H1 (cell line): ENCODE measurements at regions not wholly inside any gene's neighbourhood (a gene's known extent, or its start where the extent isn't known, plus 50 kb on each side); places are given as distances from the start of the nearest gene placed in this dataset.

Experiments
- CTCF ChIA-PET: fragments of 300-600 bp; sonication (Branson Sonifier 250); formaldehyde crosslinking; loops from one replicate; lab custom pipeline; 2021; ENCODE audit not compliant: partially characterized antibody; lab: Charles Lee
- POLR2A ChIA-PET: fragments of 300-600 bp; sonication (Branson Sonifier 250); formaldehyde crosslinking; loops from one replicate; lab custom pipeline; 2021; ENCODE audit warnings: inconsistent platforms; ENCODE audit not compliant: partially characterized antibody; lab: Charles Lee
- DNase-seq, 2 experiments: peaks; one replicate each; pipeline versions ENCODE4 v3.0.0 to v3.0.0-alpha.2; 2010 to 2022; ENCODE audit warnings: low spot score in 2 of 2, low read depth in 1 of 2, mixed read lengths in 1 of 2
- FAIRE-seq: peaks from 2 replicates; lab custom pipeline; 2011; peaks lifted over from hg19 to GRCh38; lab: Jason Lieb, UNC
- H2AFZ ChIP-seq: 2 replicates; pipeline ENCODE4 v1.8.1; 2012; ENCODE audit warnings: low read length, inconsistent platforms
- H2AK5ac ChIP-seq: 2 replicates; pipeline ENCODE4 v1.6.1; 2013; ENCODE audit warnings: low read depth, low read length
- H2BK120ac ChIP-seq: replicated peaks from 2 replicates; pipeline ENCODE3; 2013; ENCODE audit warnings: low read depth, low read length, inconsistent platforms
- H2BK12ac ChIP-seq: 2 replicates; pipeline ENCODE4 v1.6.1; 2013; ENCODE audit warnings: low read depth, low read length
- H2BK15ac ChIP-seq: 2 replicates; pipeline ENCODE4 v1.6.1; 2013; ENCODE audit warnings: low read length
- H2BK20ac ChIP-seq: 2 replicates; pipeline ENCODE4 v1.6.1; 2013; ENCODE audit warnings: low read length
- H2BK5ac ChIP-seq: 2 replicates; pipeline ENCODE4 v1.6.1; 2013; ENCODE audit warnings: low read depth, low read length
- H3K14ac ChIP-seq: 2 replicates; pipeline ENCODE4 v1.6.1; 2013; ENCODE audit warnings: inconsistent platforms; ENCODE audit not compliant: insufficient read length
- H3K18ac ChIP-seq: 2 replicates; pipeline ENCODE4 v1.6.1; 2013; ENCODE audit warnings: low read length; ENCODE audit errors: extremely low read depth
- H3K23ac ChIP-seq: 2 replicates; pipeline ENCODE4 v1.6.1; 2013; ENCODE audit warnings: inconsistent platforms; ENCODE audit not compliant: insufficient read length
- H3K23me2 ChIP-seq: 2 replicates; pipeline ENCODE4 v1.6.1; 2013; ENCODE audit warnings: low read depth, low read length
- H3K27ac ChIP-seq: 2 replicates; pipeline ENCODE4 v1.6.1; 2011; ENCODE audit warnings: low read depth, low read length, inconsistent platforms
- H3K27me3 ChIP-seq, 4 experiments: replicated peaks in 1 of 4; 1 replicate in 1 of 4; 2 replicates in 3 of 4; pipeline versions ENCODE4 v1.6.1 to v1.8.1; 2011 to 2013; ENCODE audit warnings: low read length in 3 of 4, mild to moderate bottlenecking in 3 of 4, inconsistent platforms in 2 of 4, mixed read lengths in 2 of 4, moderate library complexity in 1 of 4; ENCODE audit not compliant: control insufficient read depth in 3 of 4, insufficient read depth in 3 of 4; ENCODE audit errors: extremely low read depth in 1 of 4
- H3K36me3 ChIP-seq, 4 experiments: 2 replicates each; pipeline versions ENCODE4 v1.6.1 to v1.8.1; 2011 to 2013; ENCODE audit warnings: mild to moderate bottlenecking in 4 of 4, low read length in 3 of 4, moderate library complexity in 2 of 4, control low read depth in 1 of 4, inconsistent platforms in 1 of 4; ENCODE audit not compliant: insufficient read depth in 4 of 4, control insufficient read depth in 2 of 4
- H3K4ac ChIP-seq: replicated peaks from 2 replicates; pipeline ENCODE3; 2013; ENCODE audit warnings: low read length, low read depth, mixed read lengths, inconsistent platforms; ENCODE audit not compliant: insufficient read length
- H3K4me1 ChIP-seq, 4 experiments: replicated peaks in 1 of 4; 1 replicate in 1 of 4; 2 replicates in 3 of 4; pipeline versions ENCODE4 v1.6.1 to v1.8.1; 2011 to 2013; ENCODE audit warnings: low read length in 3 of 4, inconsistent platforms in 2 of 4, mixed read lengths in 1 of 4; ENCODE audit not compliant: insufficient read depth in 4 of 4, control insufficient read depth in 3 of 4
- H3K4me2 ChIP-seq, 2 experiments: 2 replicates each; pipeline versions ENCODE4 v1.6.1 to v1.8.1; 2011 to 2013; ENCODE audit warnings: low read depth in 2 of 2, low read length in 2 of 2, control low read depth in 1 of 2, inconsistent platforms in 1 of 2, mild to moderate bottlenecking in 1 of 2; ENCODE audit not compliant: insufficient read depth in 1 of 2
- H3K4me3 ChIP-seq, 4 experiments: fragments of 200-600, 300-600 bp in 1 of 4; sonication (generic), shearing (Covaris generic), sonication (Bioruptor Twin) in 1 of 4; 2 replicates each; pipeline versions ENCODE4 v1.5.1 to v1.8.1; 2011 to 2016; ENCODE audit warnings: low read length in 4 of 4, low read depth in 3 of 4, control low read depth in 2 of 4, inconsistent platforms in 2 of 4, mild to moderate bottlenecking in 2 of 4, mixed read lengths in 1 of 4, moderate library complexity in 1 of 4; ENCODE audit not compliant: insufficient read depth in 2 of 4; ENCODE audit errors: extremely low read depth in 1 of 4
- H3K56ac ChIP-seq: replicated peaks from 2 replicates; pipeline ENCODE3; 2013; ENCODE audit warnings: low read depth, mild to moderate bottlenecking, mixed read lengths, low read length, inconsistent platforms; ENCODE audit not compliant: insufficient read length
- H3K79me1 ChIP-seq: 2 replicates; pipeline ENCODE4 v1.6.1; 2013; ENCODE audit warnings: low read depth, low read length, control low read depth
- H3K79me2 ChIP-seq, 2 experiments: 2 replicates each; pipeline versions ENCODE4 v1.6.1 to v1.8.1; 2012 to 2013; ENCODE audit warnings: low read length in 2 of 2, mild to moderate bottlenecking in 2 of 2, inconsistent platforms in 1 of 2; ENCODE audit not compliant: insufficient read depth in 2 of 2, control insufficient read depth in 1 of 2
- H3K9ac ChIP-seq, 4 experiments: replicated peaks in 1 of 4; 1 replicate in 1 of 4; 2 replicates in 3 of 4; pipeline versions ENCODE4 v1.6.1 to v1.8.1; 2011 to 2013; ENCODE audit warnings: low read depth in 3 of 4, low read length in 3 of 4, control low read depth in 2 of 4, mild to moderate bottlenecking in 2 of 4, moderate library complexity in 2 of 4, inconsistent platforms in 1 of 4; ENCODE audit errors: extremely low read depth in 1 of 4
- H3K9me3 ChIP-seq, 2 experiments: 2 replicates each; pipeline versions ENCODE4 v1.6.1 to v1.8.1; 2012 to 2013; ENCODE audit warnings: mild to moderate bottlenecking in 2 of 2, moderate library complexity in 2 of 2, control low read depth in 1 of 2, inconsistent platforms in 1 of 2, low read depth in 1 of 2, low read length in 1 of 2, mixed read lengths in 1 of 2; ENCODE audit not compliant: insufficient read depth in 2 of 2
- H4K20me1 ChIP-seq, 2 experiments: replicated peaks in 1 of 2; 2 replicates each; pipeline versions ENCODE3 to v1.8.1; 2011 to 2013; ENCODE audit warnings: inconsistent platforms in 2 of 2, low read length in 2 of 2, mild to moderate bottlenecking in 1 of 2; ENCODE audit not compliant: insufficient read depth in 2 of 2, control insufficient read depth in 1 of 2
- H4K5ac ChIP-seq: 2 replicates; pipeline ENCODE4 v1.6.1; 2013; ENCODE audit warnings: low read length, low read depth, mixed read lengths, inconsistent platforms; ENCODE audit not compliant: insufficient read length
- H4K8ac ChIP-seq: 2 replicates; pipeline ENCODE4 v1.8.0; 2013; ENCODE audit warnings: mild to moderate bottlenecking, moderate library complexity, low read length, inconsistent platforms; ENCODE audit not compliant: insufficient read depth; ENCODE audit errors: extremely low read depth
- H4K91ac ChIP-seq: replicated peaks from 2 replicates; pipeline ENCODE3; 2013; ENCODE audit warnings: low read length, mixed read lengths, inconsistent platforms; ENCODE audit not compliant: insufficient read length
- CBX5 ChIP-seq: fragments of 300-800, 300-1000 bp; sonication (generic); IDR thresholded peaks from 2 replicates; pipeline ENCODE4 v1.7.1; 2016; ENCODE audit warnings: antibody characterized with exemption, low read length, low read depth
- KDM1A ChIP-seq: fragments of 200-600, 300-600 bp; sonication (generic); IDR thresholded peaks from 2 replicates; pipeline ENCODE4 v1.7.1; 2016; ENCODE audit warnings: mild to moderate bottlenecking, low read length, borderline replicate concordance
- SIN3A ChIP-seq, 2 experiments: IDR thresholded peaks in 1 of 2; conservative IDR thresholded peaks in 1 of 2; 2 replicates each; pipeline ENCODE4 v1.6.1; 2011 to 2012; ENCODE audit warnings: low read length in 2 of 2, improper control_type of control experiment in 1 of 2, low read depth in 1 of 2, mild to moderate bottlenecking in 1 of 2

DNA sequence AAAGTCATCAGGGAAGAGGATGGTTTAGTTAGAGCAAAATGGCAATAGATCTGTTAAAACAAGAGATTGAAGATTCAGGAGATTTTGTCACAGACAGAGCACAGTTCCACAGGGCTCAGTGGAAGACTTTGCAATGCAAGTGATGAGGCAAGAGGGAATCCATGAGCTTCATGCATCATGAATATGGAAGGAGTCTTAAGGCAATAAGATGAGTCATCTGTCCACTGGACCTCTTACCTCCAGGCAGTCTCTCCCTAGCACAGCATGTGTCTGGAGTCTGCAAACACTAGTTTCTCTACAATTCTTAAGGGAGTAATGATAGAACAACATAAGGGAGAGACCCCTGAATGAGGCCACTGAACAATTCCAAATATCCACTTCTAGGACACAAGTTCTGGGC is 245.7 kb downstream of the NXPE2 start:
- Histone ChIP-seq H3K56ac (no peak overlapping the region), H2BK20ac (no peak overlapping the region), H3K27ac (no peak overlapping the region), H3K4me2 (no peak overlapping the region), H2AK5ac (no peak overlapping the region), H2AFZ (no peak overlapping the region; the same call in 1 of the 2 replicates), H3K14ac (no peak overlapping the region), H3K9me3 (no peaks in the 10 kb centered on the region), H3K4me1 (no peaks in the 10 kb centered on the region), H3K4ac (no peak overlapping the region), H3K4me3 (no peak overlapping the region), H4K8ac (no peak overlapping the region), H4K5ac (no peak overlapping the region), H3K9ac (no peak overlapping the region), H2BK15ac (no peak overlapping the region), H3K23ac (no peak overlapping the region), H3K79me2 (no peaks in the 10 kb centered on the region)
- POLR2A ChIA-PET = no interaction called here
- CTCF ChIA-PET = interaction anchor here (1.3 to 2.6 kb wide), 4 partner anchors 9 to 77 kb away, joined by 5 to 7 read pairs (median 6); no protein-coding TSS in a partner anchor
- TF ChIP-seq CBX5 = no peak
- TF ChIP-seq SIN3A (conservative IDR thresholded peaks at IDR 0.05 in 1 of 2, IDR thresholded peaks at IDR 0.05 in 1 of 2; ENCODE audit: low read depth in 1 of 2, low read length in 2 of 2) = no peak
- no peak for TF ChIP-seq KDM1A
- TF ChIP-seq, all 59 proteins: peak for 0
- Histone ChIP-seq H2BK5ac (no peak overlapping the region), H3K79me1 (no peaks in the 10 kb centered on the region), H4K91ac (no peak overlapping the region), H3K23me2 (no peaks in the 10 kb centered on the region), H4K20me1 (no peaks in the 10 kb centered on the region), H2BK12ac (no peak overlapping the region), H3K18ac (no peak overlapping the region), H2BK120ac (no peak overlapping the region), H3K36me3 (no peaks in the 10 kb centered on the region), H3K27me3 (no peaks in the 10 kb centered on the region)
- no peak for DNase-seq
- FAIRE-seq = no peak
